ENCODE measurements at regions not wholly inside any gene's neighbourhood (a gene's known extent, or its start where the extent isn't known, plus 50 kb on each side); places are given as distances from the start of the nearest gene placed in this dataset.

GRCh38 chr3:106533788-106534160 lies 665.0 kb upstream of the CBLB start:
- DNase-seq (ENCODE audit: low read depth): no peak

- no peak for DNase-seq (ENCODE audit: low read depth)
Observed at GRCh38 chr3:106534206-106534605, 665.4 kb upstream of the CBLB start.

- DNase-seq (ENCODE audit: low read depth): no peak
Observed at GRCh38 chr3:106540743-106541142, 671.9 kb upstream of the CBLB start.

- no peak for DNase-seq (ENCODE audit: low read depth)
Observed at GRCh38 chr3:106542101-106542769, 673.4 kb upstream of the CBLB start.

- DNase-seq (ENCODE audit: low read depth): no peak
Observed at GRCh38 chr3:106552351-106553043, 683.7 kb upstream of the CBLB start.

GRCh38 chr3:106560451-106560966 lies 691.7 kb upstream of the CBLB start:
- DNase-seq (ENCODE audit: low read depth): no peak

GRCh38 chr3:106566277-106566676 lies 697.5 kb upstream of the CBLB start:
- DNase-seq (ENCODE audit: low read depth): no peak

GRCh38 chr3:106570426-106570825 lies 701.6 kb upstream of the CBLB start:
- DNase-seq (ENCODE audit: low read depth): no peak

- no peak for DNase-seq (ENCODE audit: low read depth)
Observed at GRCh38 chr3:106573605-106574004, 704.8 kb upstream of the CBLB start.

- no peak for DNase-seq (ENCODE audit: low read depth)
Observed at GRCh38 chr3:106575029-106575428, 706.2 kb upstream of the CBLB start.

- no peak for DNase-seq (ENCODE audit: low read depth)
Observed at GRCh38 chr3:106577241-106577640, 708.4 kb upstream of the CBLB start.

GRCh38 chr3:106578911-106579310 lies 710.1 kb upstream of the CBLB start:
- DNase-seq (ENCODE audit: low read depth): no peak

- DNase-seq (ENCODE audit: low read depth): no peak
Observed at GRCh38 chr3:106582151-106582550, 713.3 kb upstream of the CBLB start.

GRCh38 chr3:106587551-106587950 lies 718.7 kb upstream of the CBLB start:
- DNase-seq (ENCODE audit: low read depth): no peak

- no peak for DNase-seq (ENCODE audit: low read depth)
Observed at GRCh38 chr3:106588739-106589138, 719.9 kb upstream of the CBLB start.

GRCh38 chr3:106589311-106589942 lies 720.6 kb upstream of the CBLB start:
- no peak for DNase-seq (ENCODE audit: low read depth)

- no peak for DNase-seq (ENCODE audit: low read depth)
Observed at GRCh38 chr3:106590216-106590615, 721.4 kb upstream of the CBLB start.

- no peak for DNase-seq (ENCODE audit: low read depth)
Observed at GRCh38 chr3:106593381-106593780, 724.6 kb upstream of the CBLB start.

GRCh38 chr3:106609666-106610301 lies 741.0 kb upstream of the CBLB start:
- DNase-seq (ENCODE audit: low read depth): peak; percentile 41

GRCh38 chr3:106610362-106610959 lies 741.6 kb upstream of the CBLB start:
- DNase-seq (ENCODE audit: low read depth): no peak

GRCh38 chr3:106611116-106611515 lies 742.3 kb upstream of the CBLB start:
- DNase-seq (ENCODE audit: low read depth): no peak

GRCh38 chr3:106611841-106612240 lies 743.0 kb upstream of the CBLB start:
- no peak for DNase-seq (ENCODE audit: low read depth)

Data from T follicular helper cell (primary cell).